ENCODE measurements at regions not wholly inside any gene's neighbourhood (a gene's known extent, or its start where the extent isn't known, plus 50 kb on each side); places are given as distances from the start of the nearest gene placed in this dataset.

DNA sequence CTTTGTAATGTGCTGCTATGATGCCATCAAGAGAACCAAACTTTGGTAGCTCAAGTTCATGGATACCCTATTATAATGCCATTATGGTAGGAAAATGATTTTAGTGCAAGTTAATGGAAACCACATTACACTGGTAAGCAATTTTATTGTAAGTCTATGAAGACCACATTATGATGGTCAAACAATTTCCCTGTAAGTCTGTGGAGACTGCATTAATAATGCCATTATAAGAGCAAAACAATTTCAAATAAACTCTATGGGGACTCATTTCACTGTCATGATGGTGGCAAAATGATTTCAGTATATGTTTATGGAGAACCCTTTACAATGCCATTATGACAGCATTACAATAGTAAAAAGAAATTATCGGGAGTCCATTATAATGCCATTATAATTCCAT is 602.0 kb upstream of the MEF2C start:
- no peaks in the 10 kb centered on the region for H3K27me3 ChIP-seq
- H3K27ac ChIP-seq, result no peak overlapping the region
- H3K4me1 ChIP-seq, result no peaks in the 10 kb centered on the region
- no peak for TF ChIP-seq POLR2AphosphoS5 (IDR thresholded peaks at IDR 0.05; ENCODE audit: insufficient read depth in 1 of 2, low read depth in 1 of 2)
- TF ChIP-seq, protein P1, sequence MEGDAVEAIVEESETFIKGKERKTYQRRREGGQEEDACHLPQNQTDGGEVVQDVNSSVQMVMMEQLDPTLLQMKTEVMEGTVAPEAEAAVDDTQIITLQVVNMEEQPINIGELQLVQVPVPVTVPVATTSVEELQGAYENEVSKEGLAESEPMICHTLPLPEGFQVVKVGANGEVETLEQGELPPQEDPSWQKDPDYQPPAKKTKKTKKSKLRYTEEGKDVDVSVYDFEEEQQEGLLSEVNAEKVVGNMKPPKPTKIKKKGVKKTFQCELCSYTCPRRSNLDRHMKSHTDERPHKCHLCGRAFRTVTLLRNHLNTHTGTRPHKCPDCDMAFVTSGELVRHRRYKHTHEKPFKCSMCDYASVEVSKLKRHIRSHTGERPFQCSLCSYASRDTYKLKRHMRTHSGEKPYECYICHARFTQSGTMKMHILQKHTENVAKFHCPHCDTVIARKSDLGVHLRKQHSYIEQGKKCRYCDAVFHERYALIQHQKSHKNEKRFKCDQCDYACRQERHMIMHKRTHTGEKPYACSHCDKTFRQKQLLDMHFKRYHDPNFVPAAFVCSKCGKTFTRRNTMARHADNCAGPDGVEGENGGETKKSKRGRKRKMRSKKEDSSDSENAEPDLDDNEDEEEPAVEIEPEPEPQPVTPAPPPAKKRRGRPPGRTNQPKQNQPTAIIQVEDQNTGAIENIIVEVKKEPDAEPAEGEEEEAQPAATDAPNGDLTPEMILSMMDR (IDR thresholded peaks at IDR 0.05), result no peak
- TF ChIP-seq POLR2A (IDR thresholded peaks at IDR 0.05), result no peak
- H3K9me3 ChIP-seq, result no peaks in the 10 kb centered on the region
- DNase-seq (ENCODE audit: extremely low spot score in 2 of 2), result no peak
- no peak overlapping the region for H3K4me3 ChIP-seq
- no peaks in the 10 kb centered on the region for H3K36me3 ChIP-seq
- intact Hi-C loops (cut with DNase I), result loop anchor here (5.0 kb wide), 1 partner anchor 592 kb away; no protein-coding TSS in a partner anchor

GRCh38 chr5:89480406-89481007 is 597.5 kb upstream of the MEF2C start:
- DNase-seq (ENCODE audit: extremely low spot score in 2 of 2), result no peak
- no peak overlapping the region for H3K27ac ChIP-seq
- H3K9me3 ChIP-seq, result no peaks in the 10 kb centered on the region
- no peaks in the 10 kb centered on the region for H3K36me3 ChIP-seq
- H3K4me3 ChIP-seq, result no peak overlapping the region
- intact Hi-C loops (cut with DNase I), result loop anchor here (5.0 kb wide), 1 partner anchor 597 kb away; no protein-coding TSS in a partner anchor
- no peaks in the 10 kb centered on the region for H3K4me1 ChIP-seq
- TF ChIP-seq POLR2AphosphoS5 (IDR thresholded peaks at IDR 0.05; ENCODE audit: insufficient read depth in 1 of 2, low read depth in 1 of 2) (no peak), POLR2A (IDR thresholded peaks at IDR 0.05) (no peak)
- TF ChIP-seq, protein P1 (IDR thresholded peaks at IDR 0.05), result no peak
- no peaks in the 10 kb centered on the region for H3K27me3 ChIP-seq

DNA sequence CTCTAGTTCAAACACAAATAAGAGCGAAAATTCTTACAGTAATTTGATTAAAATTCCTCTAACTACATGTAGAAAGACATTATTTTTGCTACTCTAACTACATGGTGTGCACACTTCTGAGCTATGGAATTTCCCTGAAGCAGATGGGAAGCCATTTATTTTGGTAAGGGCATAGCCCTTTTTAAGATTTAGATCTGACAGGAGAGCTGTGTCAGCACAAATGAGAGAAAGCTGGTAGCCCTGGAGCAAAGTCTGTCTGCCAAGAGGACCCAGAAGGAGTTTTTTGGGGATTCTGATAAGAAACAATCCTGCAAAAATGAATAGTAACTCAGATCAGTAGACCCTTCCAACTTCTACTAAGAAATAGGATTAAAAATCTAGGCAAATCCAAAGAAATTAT is 595.9 kb upstream of the MEF2C start:
- Histone ChIP-seq H3K9me3 (no peaks in the 10 kb centered on the region), H3K4me1 (no peaks in the 10 kb centered on the region), H3K36me3 (no peaks in the 10 kb centered on the region), H3K27ac (no peak overlapping the region), H3K27me3 (no peaks in the 10 kb centered on the region), H3K4me3 (no peak overlapping the region)
- intact Hi-C loops (cut with DNase I), result no loop called here
- TF ChIP-seq POLR2A (IDR thresholded peaks at IDR 0.05) (no peak), POLR2AphosphoS5 (IDR thresholded peaks at IDR 0.05; ENCODE audit: insufficient read depth in 1 of 2, low read depth in 1 of 2) (no peak)
- DNase-seq (ENCODE audit: extremely low spot score in 2 of 2), result no peak

- TF ChIP-seq POLR2A (IDR thresholded peaks at IDR 0.05), result no peak
- TF ChIP-seq, protein P1 (IDR thresholded peaks at IDR 0.05), result no peak
- no peak for TF ChIP-seq POLR2AphosphoS5 (IDR thresholded peaks at IDR 0.05; ENCODE audit: insufficient read depth in 1 of 2, low read depth in 1 of 2)
- no peak overlapping the region for H3K4me3 ChIP-seq
- H3K27ac ChIP-seq, result no peak overlapping the region
- no peaks in the 10 kb centered on the region for H3K9me3 ChIP-seq
- H3K27me3 ChIP-seq, result no peaks in the 10 kb centered on the region
- no peaks in the 10 kb centered on the region for H3K36me3 ChIP-seq
- H3K4me1 ChIP-seq, result no peaks in the 10 kb centered on the region
- DNase-seq (ENCODE audit: extremely low spot score in 2 of 2), result no peak
- intact Hi-C loops (cut with DNase I), result no loop called here
Observed at GRCh38 chr5:89473196-89473595, 590.2 kb upstream of the MEF2C start.

DNA sequence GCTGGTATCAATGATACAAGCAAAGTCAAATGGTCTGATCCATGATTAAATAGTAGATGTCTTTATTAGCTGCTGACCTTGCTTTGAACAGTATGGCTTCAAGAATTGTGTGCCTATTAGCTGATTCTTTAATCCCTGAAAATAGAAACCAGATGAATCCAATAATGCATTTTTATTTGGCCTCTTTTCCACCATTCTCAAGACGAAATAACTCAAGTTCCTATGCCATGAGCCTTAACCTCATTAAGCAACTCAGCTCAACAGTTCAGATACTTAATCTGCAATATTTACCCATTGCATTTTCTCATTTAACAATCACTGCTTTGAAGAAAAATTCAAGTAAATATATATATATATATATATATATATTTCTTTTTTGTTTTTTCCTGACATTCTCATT is 588.6 kb upstream of the MEF2C start:
- intact Hi-C loops (cut with DNase I), result no loop called here
- TF ChIP-seq, protein P1 (IDR thresholded peaks at IDR 0.05), result no peak
- H3K36me3 ChIP-seq, result no peaks in the 10 kb centered on the region

More for the DNA sequence above, 588.6 kb upstream of the MEF2C start:
- Histone ChIP-seq H3K4me1 (no peaks in the 10 kb centered on the region), H3K9me3 (no peaks in the 10 kb centered on the region), H3K27ac (no peak overlapping the region), H3K4me3 (no peak overlapping the region), H3K27me3 (no peaks in the 10 kb centered on the region)
- no peak for DNase-seq (ENCODE audit: extremely low spot score in 2 of 2)
